Upper lobe of right lung (tissue), 1 donor: ENCODE measurements at regions not wholly inside any gene's neighbourhood (a gene's known extent, or its start where the extent isn't known, plus 50 kb on each side); places are given as distances from the start of the nearest gene placed in this dataset.

ENCODE experiments used
- ATAC-seq: fragments of 200-7000 bp; cut with Tn5 transposase; one replicate; pipeline ENCODE4 v1.9.1; 2020; ENCODE audit warnings: mild to moderate bottlenecking, moderate library complexity
- DNase-seq: peaks from one replicate; pipeline ENCODE4 v3.0.0-alpha.2; 2020
- H3K27ac ChIP-seq: fragments of 200-600 bp; one replicate; pipeline ENCODE4 v1.8.0; 2022
- H3K27me3 ChIP-seq: fragments of 200-600 bp; one replicate; pipeline ENCODE4 v1.8.0; 2022; ENCODE audit warnings: mild to moderate bottlenecking
- H3K36me3 ChIP-seq: fragments of 200-600 bp; one replicate; pipeline ENCODE4 v1.8.0; 2022
- H3K4me1 ChIP-seq: fragments of 200-600 bp; one replicate; pipeline ENCODE4 v1.8.0; 2022
- H3K4me3 ChIP-seq: fragments of 200-600 bp; one replicate; pipeline ENCODE4 v1.8.0; 2022; ENCODE audit warnings: mild to moderate bottlenecking
- H3K9me3 ChIP-seq: fragments of 200-600 bp; one replicate; pipeline ENCODE4 v1.8.0; 2022
- intact Hi-C: fragments of 100-400 bp; cut with DNase I; formaldehyde crosslinking; loops from one replicate; pipeline ENCODE4 v1.11.0; 2022
- TF ChIP-seq, protein P1 (sequence below): fragments of 200-600 bp; IDR thresholded peaks from one replicate; pipeline ENCODE4 v1.8.0; 2022; ENCODE audit warnings: antibody characterized with exemption
- donor health status: DM: no; HTN: yes; CAD: no; lungs with severe emphysema.

DNA sequence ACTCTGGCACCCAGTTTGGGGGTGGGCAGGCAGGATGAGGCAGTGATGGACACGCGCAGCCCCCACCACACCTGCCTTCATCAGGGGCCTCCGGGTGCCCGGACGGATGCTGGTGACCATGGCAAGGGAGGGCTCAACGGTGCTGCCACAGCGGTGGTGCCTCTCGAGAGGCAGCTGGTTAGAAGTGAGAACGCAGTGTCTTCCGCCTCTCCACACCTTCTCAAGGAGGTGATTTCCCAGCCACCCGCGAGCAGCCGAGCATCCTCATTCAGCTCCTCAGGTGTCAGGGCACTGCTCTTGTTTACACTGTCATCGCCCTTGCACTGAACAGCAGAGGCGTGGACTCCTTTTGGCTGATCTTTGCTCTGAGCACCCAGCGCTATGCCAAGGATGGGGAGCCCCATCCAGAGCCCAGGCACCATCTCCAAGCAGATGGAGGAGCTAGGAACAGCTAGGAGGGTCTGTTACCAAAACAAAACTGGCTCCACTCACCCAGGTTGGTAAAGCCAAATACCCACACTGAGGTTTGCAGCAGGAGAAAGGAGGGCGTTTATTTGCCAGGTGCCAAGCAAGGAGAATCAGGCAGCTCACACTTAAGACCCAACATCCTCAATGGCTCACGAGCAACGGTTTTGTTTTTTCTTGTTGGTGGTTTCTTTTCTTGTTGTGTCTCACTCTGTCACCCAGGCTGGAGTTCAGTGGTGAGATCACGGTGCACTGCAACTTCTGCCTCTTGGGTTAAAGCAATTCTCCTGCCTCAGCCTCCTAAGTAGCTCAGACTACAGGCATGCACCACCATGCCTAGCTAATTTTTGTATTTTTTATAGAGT, 174.3 kb upstream of the TNRC6C start:
- no peaks in the 10 kb centered on the region for H3K36me3 ChIP-seq
- TF ChIP-seq, protein P1, sequence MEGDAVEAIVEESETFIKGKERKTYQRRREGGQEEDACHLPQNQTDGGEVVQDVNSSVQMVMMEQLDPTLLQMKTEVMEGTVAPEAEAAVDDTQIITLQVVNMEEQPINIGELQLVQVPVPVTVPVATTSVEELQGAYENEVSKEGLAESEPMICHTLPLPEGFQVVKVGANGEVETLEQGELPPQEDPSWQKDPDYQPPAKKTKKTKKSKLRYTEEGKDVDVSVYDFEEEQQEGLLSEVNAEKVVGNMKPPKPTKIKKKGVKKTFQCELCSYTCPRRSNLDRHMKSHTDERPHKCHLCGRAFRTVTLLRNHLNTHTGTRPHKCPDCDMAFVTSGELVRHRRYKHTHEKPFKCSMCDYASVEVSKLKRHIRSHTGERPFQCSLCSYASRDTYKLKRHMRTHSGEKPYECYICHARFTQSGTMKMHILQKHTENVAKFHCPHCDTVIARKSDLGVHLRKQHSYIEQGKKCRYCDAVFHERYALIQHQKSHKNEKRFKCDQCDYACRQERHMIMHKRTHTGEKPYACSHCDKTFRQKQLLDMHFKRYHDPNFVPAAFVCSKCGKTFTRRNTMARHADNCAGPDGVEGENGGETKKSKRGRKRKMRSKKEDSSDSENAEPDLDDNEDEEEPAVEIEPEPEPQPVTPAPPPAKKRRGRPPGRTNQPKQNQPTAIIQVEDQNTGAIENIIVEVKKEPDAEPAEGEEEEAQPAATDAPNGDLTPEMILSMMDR, result no peak
- no peaks in the 10 kb centered on the region for H3K9me3 ChIP-seq
- H3K27me3 ChIP-seq, result no peaks in the 10 kb centered on the region
- peaks cover 11% of the 10 kb centered on the region for H3K4me1 ChIP-seq
- no peak overlapping the region for H3K27ac ChIP-seq
- intact Hi-C loops, result no loop called here
- no peak overlapping the region for H3K4me3 ChIP-seq
- DNase-seq, result no peak
- no peak for ATAC-seq

DNA sequence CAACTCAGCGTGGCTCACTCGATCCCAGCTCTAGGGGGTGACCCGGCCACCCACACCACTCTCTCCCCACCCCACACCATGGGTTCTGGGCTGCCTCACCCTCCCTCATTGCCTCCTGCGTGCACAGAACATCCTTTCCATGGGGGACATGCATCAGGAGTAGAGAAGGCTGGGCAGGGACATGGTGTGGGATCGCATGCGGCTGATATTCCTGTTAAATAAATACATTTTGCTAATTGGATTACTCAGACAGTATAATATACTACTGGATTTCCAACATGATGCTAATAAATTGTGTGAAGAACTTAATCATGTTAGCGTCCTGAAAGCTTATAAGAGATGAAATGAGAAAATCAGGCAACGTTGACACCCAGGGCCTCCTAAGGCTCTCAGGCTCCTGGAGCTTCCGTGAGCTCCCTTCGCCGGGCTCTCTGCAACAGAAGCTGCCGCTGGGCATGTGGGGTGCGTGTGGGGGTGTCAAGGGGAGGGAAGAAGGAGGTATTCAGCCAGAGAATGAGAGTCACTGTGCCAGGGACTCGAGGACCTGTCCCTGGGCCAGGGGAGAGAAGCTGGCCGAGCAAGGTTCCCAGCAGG, 173.1 kb upstream of the TNRC6C start:
- intact Hi-C loops, result no loop called here
- no peaks in the 10 kb centered on the region for H3K27me3 ChIP-seq
- H3K27ac ChIP-seq, result no peak overlapping the region
- H3K4me1 ChIP-seq, result no peaks in the 10 kb centered on the region
- ATAC-seq, result no peak
- TF ChIP-seq, protein P1, result no peak
- no peak for DNase-seq
- no peaks in the 10 kb centered on the region for H3K36me3 ChIP-seq
- no peak overlapping the region for H3K4me3 ChIP-seq
- H3K9me3 ChIP-seq, result no peaks in the 10 kb centered on the region

DNA sequence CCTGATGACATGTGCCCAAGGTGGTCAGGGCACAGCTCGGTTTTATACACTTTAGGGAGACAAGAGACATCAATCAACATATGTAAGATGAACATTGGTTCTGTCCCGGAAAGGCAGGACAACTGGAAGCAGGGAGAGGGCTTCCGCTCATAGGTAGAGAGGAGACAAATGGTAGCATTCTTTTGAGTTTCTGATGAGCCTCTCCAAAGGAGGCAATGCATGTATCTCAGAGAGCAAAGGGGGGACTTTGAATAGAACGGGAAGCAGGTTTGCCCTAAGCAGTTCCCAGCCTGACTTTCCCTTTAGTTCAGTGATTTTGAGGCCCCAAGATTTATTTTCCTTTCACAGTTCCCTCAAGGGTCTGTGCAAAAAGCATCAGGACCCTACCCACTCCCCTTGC, 172.4 kb upstream of the TNRC6C start:
- intact Hi-C loops, result no loop called here
- TF ChIP-seq, protein P1, result no peak
- Histone ChIP-seq H3K36me3 (no peaks in the 10 kb centered on the region), H3K27me3 (no peaks in the 10 kb centered on the region), H3K9me3 (no peaks in the 10 kb centered on the region), H3K4me1 (no peaks in the 10 kb centered on the region), H3K27ac (no peak overlapping the region), H3K4me3 (no peak overlapping the region)
- DNase-seq (no peak), ATAC-seq (no peak)

DNA sequence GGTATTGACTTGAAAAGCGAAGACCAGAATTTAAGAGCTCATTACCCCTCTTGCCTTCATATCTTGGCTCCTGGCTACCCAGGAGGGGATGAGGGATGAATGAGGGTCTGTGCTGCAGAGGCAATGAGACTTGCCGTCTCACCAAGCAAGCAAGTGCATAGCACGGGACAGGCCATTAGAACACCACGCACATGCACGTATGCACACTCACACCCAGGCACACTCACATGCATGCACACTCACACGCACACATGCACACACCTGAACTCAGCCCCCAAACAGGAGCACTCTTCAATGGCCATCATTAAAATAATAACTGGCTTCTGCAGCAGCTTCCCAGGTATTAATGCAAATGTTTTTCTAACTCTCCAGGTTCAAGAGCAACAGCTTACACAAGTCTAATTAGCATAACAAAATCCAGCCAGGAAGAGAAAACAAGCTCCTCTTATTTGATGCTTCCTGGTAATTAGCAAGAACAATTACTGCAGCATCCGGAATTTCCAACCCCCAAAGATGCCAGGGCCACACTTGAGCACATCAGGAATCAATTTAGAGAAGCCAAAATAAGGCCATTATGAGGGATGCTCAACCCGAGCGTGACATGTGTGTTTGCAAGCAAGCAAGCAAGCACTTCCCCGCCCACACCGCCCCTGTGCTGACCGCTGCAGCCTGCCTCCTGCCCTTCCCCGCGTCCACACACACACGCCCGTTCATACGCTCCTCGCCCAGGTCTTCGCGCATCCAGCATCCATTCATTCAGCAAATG, 171.6 kb upstream of the TNRC6C start:
- no peak for ATAC-seq
- H3K4me3 ChIP-seq, result no peak overlapping the region
- H3K27ac ChIP-seq, result no peak overlapping the region
- DNase-seq, result no peak
- no peaks in the 10 kb centered on the region for H3K27me3 ChIP-seq
- TF ChIP-seq, protein P1, result no peak
- no peaks in the 10 kb centered on the region for H3K4me1 ChIP-seq
- H3K9me3 ChIP-seq, result no peaks in the 10 kb centered on the region
- intact Hi-C loops, result no loop called here
- H3K36me3 ChIP-seq, result no peaks in the 10 kb centered on the region

DNA sequence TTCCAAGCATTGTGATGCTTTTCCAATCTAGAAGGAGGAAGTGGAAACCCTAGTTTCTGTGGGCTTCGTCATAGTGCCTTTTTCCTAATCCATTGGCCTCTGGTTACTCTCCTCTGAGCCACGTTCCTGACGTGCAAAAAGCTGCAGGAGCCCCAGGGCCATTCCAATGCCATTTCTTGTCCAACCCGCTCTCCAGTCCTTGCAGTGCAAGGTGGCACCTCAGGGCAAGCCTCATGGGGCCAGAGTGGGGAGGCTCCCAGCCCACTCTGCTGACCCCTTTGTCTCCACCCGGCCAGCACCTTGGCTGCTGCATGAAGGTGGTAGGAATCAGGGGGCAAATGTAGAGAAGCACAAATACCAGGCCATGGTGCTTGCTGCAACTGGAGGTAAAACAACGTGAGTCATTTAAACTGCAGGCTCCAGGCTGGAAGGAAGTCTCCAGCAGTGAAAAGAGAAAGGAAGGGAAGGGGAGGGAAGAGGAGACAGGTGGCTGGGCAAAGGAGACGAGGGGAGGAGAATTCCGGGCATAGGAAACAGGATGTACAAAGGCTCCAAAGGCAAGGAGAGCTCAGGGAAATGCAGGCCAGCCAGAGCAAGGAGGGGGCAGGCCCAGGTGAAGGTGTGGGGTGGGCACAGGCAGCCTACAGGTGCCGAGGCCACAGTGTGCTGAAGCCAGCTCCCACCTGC, 168.2 kb upstream of the TNRC6C start:
- Histone ChIP-seq H3K9me3 (no peaks in the 10 kb centered on the region), H3K4me3 (no peak overlapping the region), H3K27ac (no peak overlapping the region), H3K27me3 (peaks cover 8% of the 10 kb centered on the region), H3K4me1 (no peaks in the 10 kb centered on the region), H3K36me3 (no peaks in the 10 kb centered on the region)
- TF ChIP-seq, protein P1, result no peak
- ATAC-seq, result no peak
- intact Hi-C loops, result no loop called here
- no peak for DNase-seq
